IMR-90 (cell line): ENCODE measurements at regions not wholly inside any gene's neighbourhood (a gene's known extent, or its start where the extent isn't known, plus 50 kb on each side); places are given as distances from the start of the nearest gene placed in this dataset.

ENCODE experiments used
- ATAC-seq: fragments of 200-7000 bp; cut with Tn5 transposase; 2 replicates; pipeline ENCODE4 v1.9.1; 2020; ENCODE audit warnings: low read depth, mild to moderate bottlenecking, moderate library complexity
- BruUV-seq: library from RNA; stranded (reverse); fragments of 400-500 nt; replicated peaks from 2 replicates; lab custom pipeline; 2021; lab: Mats Ljungman, UMichigan
- CTCF ChIA-PET: fragments of 300-600 bp; formaldehyde crosslinking; extraction: SDS; loops from one replicate; lab custom pipeline; 2021; ENCODE audit warnings: antibody characterized with exemption; lab: Yijun Ruan, JAX
- POLR2A ChIA-PET: fragments of 300-600 bp; sonication (Branson Sonifier 250); formaldehyde crosslinking; loops from one replicate; lab custom pipeline; 2022; ENCODE audit warnings: antibody characterized with exemption; ENCODE audit not compliant: unreplicated experiment; lab: Charles Lee
- DNase-seq: peaks from one replicate; pipeline ENCODE4 v3.0.0; 2013
- H2AFZ ChIP-seq: replicated peaks from 2 replicates; pipeline ENCODE3; 2013; ENCODE audit warnings: low read length, mild to moderate bottlenecking; ENCODE audit not compliant: poor library complexity
- H2AK5ac ChIP-seq: 2 replicates; pipeline ENCODE4 v1.6.1; 2013; ENCODE audit warnings: low read depth, low read length, inconsistent platforms
- H2AK9ac ChIP-seq: replicated peaks from 2 replicates; pipeline ENCODE3; 2013; ENCODE audit warnings: mild to moderate bottlenecking, low read depth, low read length, moderate library complexity; ENCODE audit not compliant: poor library complexity
- H2BK120ac ChIP-seq: 2 replicates; pipeline ENCODE4 v1.6.1; 2013; ENCODE audit warnings: low read depth, low read length, inconsistent platforms
- H2BK15ac ChIP-seq: 3 replicates; pipeline ENCODE4 v1.6.1; 2013; ENCODE audit warnings: low read depth, low read length, inconsistent platforms
- H2BK20ac ChIP-seq: 2 replicates; pipeline ENCODE4 v1.6.1; 2013; ENCODE audit warnings: low read depth, mild to moderate bottlenecking, inconsistent platforms, low read length, moderate library complexity
- H2BK5ac ChIP-seq: 2 replicates; pipeline ENCODE4 v1.6.1; 2013; ENCODE audit warnings: mild to moderate bottlenecking, low read depth, low read length, inconsistent platforms; ENCODE audit not compliant: poor library complexity, severe bottlenecking
- H3K14ac ChIP-seq: replicated peaks from 2 replicates; pipeline ENCODE4 v1.6.1; 2013; ENCODE audit warnings: low read depth, low read length, inconsistent platforms
- H3K18ac ChIP-seq: 2 replicates; pipeline ENCODE4 v1.6.1; 2013; ENCODE audit warnings: low read depth, low read length, control low read depth
- H3K23ac ChIP-seq: 2 replicates; pipeline ENCODE4 v1.6.1; 2013; ENCODE audit warnings: low read depth, low read length, inconsistent platforms
- H3K27ac ChIP-seq: 2 replicates; pipeline ENCODE4 v1.5.1; 2013; ENCODE audit warnings: mild to moderate bottlenecking, control low read depth, low read length; ENCODE audit not compliant: insufficient read depth
- H3K27me3 ChIP-seq: 2 replicates; pipeline ENCODE4 v1.6.1; 2013; ENCODE audit warnings: low read length; ENCODE audit not compliant: control insufficient read depth, insufficient read depth
- H3K36me3 ChIP-seq: 2 replicates; pipeline ENCODE4 v1.6.1; 2013; ENCODE audit warnings: low read length, mixed read lengths; ENCODE audit not compliant: control insufficient read depth, insufficient read depth
- H3K4ac ChIP-seq: 2 replicates; pipeline ENCODE4 v1.6.1; 2013; ENCODE audit warnings: low read depth, low read length, inconsistent platforms
- H3K4me1 ChIP-seq: 2 replicates; pipeline ENCODE4 v1.6.1; 2013; ENCODE audit warnings: low read length, mixed read lengths; ENCODE audit not compliant: control insufficient read depth, insufficient read depth
- H3K4me2 ChIP-seq: 2 replicates; pipeline ENCODE4 v1.6.1; 2013; ENCODE audit warnings: low read depth, mild to moderate bottlenecking, control low read depth, low read length, moderate library complexity
- H3K4me3 ChIP-seq: 2 replicates; pipeline ENCODE4 v1.5.1; 2013; ENCODE audit warnings: low read depth, mild to moderate bottlenecking, control low read depth, low read length, moderate library complexity; ENCODE audit not compliant: insufficient read depth
- H3K56ac ChIP-seq: 2 replicates; pipeline ENCODE4 v1.6.1; 2013; ENCODE audit warnings: low read length, inconsistent platforms; ENCODE audit not compliant: insufficient read depth; ENCODE audit errors: extremely low read depth
- H3K79me1 ChIP-seq, 2 experiments: 2 replicates each; pipeline ENCODE4 v1.6.1; 2013; ENCODE audit warnings: low read length in 2 of 2, inconsistent platforms in 1 of 2, low read depth in 1 of 2
- H3K9ac ChIP-seq: 2 replicates; pipeline ENCODE4 v1.6.1; 2013; ENCODE audit warnings: low read depth, low read length, control low read depth
- H3K9me1 ChIP-seq: 2 replicates; pipeline ENCODE4 v1.6.1; 2013; ENCODE audit warnings: low read length, inconsistent platforms; ENCODE audit not compliant: insufficient read depth
- H3K9me3 ChIP-seq: 2 replicates; pipeline ENCODE4 v1.6.1; 2013; ENCODE audit warnings: low read length; ENCODE audit not compliant: control insufficient read depth, insufficient read depth
- H4K20me1 ChIP-seq: 2 replicates; pipeline ENCODE4 v1.6.1; 2013; ENCODE audit warnings: low read length, inconsistent platforms; ENCODE audit not compliant: insufficient read depth
- H4K5ac ChIP-seq: 2 replicates; pipeline ENCODE4 v1.6.1; 2013; ENCODE audit warnings: mild to moderate bottlenecking, low read depth, low read length, control low read depth
- H4K8ac ChIP-seq, 2 experiments: 2 replicates each; pipeline ENCODE4 v1.6.1; 2013; ENCODE audit warnings: low read depth in 2 of 2, low read length in 2 of 2, control low read depth in 1 of 2, inconsistent platforms in 1 of 2
- H4K91ac ChIP-seq: 2 replicates; pipeline ENCODE4 v1.6.1; 2013; ENCODE audit warnings: low read depth, low read length, inconsistent platforms; ENCODE audit not compliant: insufficient read depth
- CEBPB ChIP-seq: IDR thresholded peaks from 2 replicates; pipeline ENCODE4 v1.6.1; 2012; ENCODE audit warnings: low read depth, low read length, improper control_type of control experiment
- CHD1 ChIP-seq: IDR thresholded peaks from 2 replicates; pipeline ENCODE4 v1.6.1; 2012; ENCODE audit warnings: low read depth, low read length, improper control_type of control experiment
- CTCF ChIP-seq: conservative IDR thresholded peaks from 2 replicates; pipeline ENCODE4 v1.5.1; 2012; ENCODE audit warnings: mild to moderate bottlenecking, low read depth, low read length, improper control_type of control experiment
- ELK1 ChIP-seq: fragments of 150-350 bp; IDR thresholded peaks from 2 replicates; pipeline ENCODE4 v1.6.1; 2016; ENCODE audit warnings: low read depth, mild to moderate bottlenecking, low read length, moderate library complexity, borderline replicate concordance
- MAFK ChIP-seq: IDR thresholded peaks from 2 replicates; pipeline ENCODE4 v1.6.1; 2012; ENCODE audit warnings: low read depth, low read length, improper control_type of control experiment
- MXI1 ChIP-seq: IDR thresholded peaks from 2 replicates; pipeline ENCODE4 v1.6.1; 2012; ENCODE audit warnings: low read depth, mild to moderate bottlenecking, low read length, moderate library complexity, borderline replicate concordance
- POLR2A ChIP-seq: IDR thresholded peaks from 2 replicates; pipeline ENCODE4 v1.6.1; 2012; ENCODE audit warnings: mild to moderate bottlenecking, low read depth, low read length
- RCOR1 ChIP-seq: IDR thresholded peaks from 2 replicates; pipeline ENCODE4 v1.6.1; 2012; ENCODE audit warnings: mild to moderate bottlenecking, low read length, improper control_type of control experiment; ENCODE audit not compliant: insufficient replicate concordance
- RFX5 ChIP-seq: IDR thresholded peaks from 2 replicates; pipeline ENCODE4 v1.8.0; 2012; ENCODE audit warnings: low read depth, mild to moderate bottlenecking, low read length, moderate library complexity
- USF2 ChIP-seq: fragments of 150-350 bp; IDR thresholded peaks from 2 replicates; pipeline ENCODE4 v1.6.1; 2017; ENCODE audit warnings: mild to moderate bottlenecking, antibody characterized with exemption, low read length, low read depth
- WGBS, 2 experiments: methylation state at CpG; one replicate each; pipeline versions ENCODE4 v1.1.5 to v1.1.7; 2013; ENCODE audit warnings: missing lambda C conversion rate in 2 of 2; ENCODE audit not compliant: insufficient read length in 1 of 2; ENCODE audit errors: extremely low coverage in 2 of 2; 5-methylcytosine and 5-hydroxymethylcytosine counted together
- dilution Hi-C: fragments of 300-500 bp; cut with HindIII; formaldehyde crosslinking; loops from one replicate; pipeline ENCODE4 v1.14.3; 2018; ENCODE audit warnings: low sequenced_read_pairs; ENCODE audit not compliant: unreplicated experiment
- in situ Hi-C: fragments of 300-500 bp; cut with MboI; formaldehyde crosslinking; loops from 3 replicates; pipeline ENCODE4 v1.14.3; 2019; ENCODE audit warnings: low sequenced_read_pairs, inconsistent platforms, mixed read lengths
- intact Hi-C: fragments of 100-400 bp; cut with micrococcal nuclease; formaldehyde crosslinking; loops from 2 replicates; pipeline ENCODE4 v1.10.0; 2022

- TF ChIP-seq USF2 (no peak), CEBPB (no peak), CHD1 (no peak), RFX5 (no peak), MAFK (no peak), MXI1 (no peak), ELK1 (no peak), CTCF (no peak), POLR2A (no peak), RCOR1 (no peak)
- no peak overlapping the region for H2BK5ac ChIP-seq
- H4K8ac ChIP-seq, result no peak overlapping the region
- no peak overlapping the region for H3K4me3 ChIP-seq
- no peaks in the 10 kb centered on the region for H3K4me1 ChIP-seq
- no peaks in the 10 kb centered on the region for H3K79me1 ChIP-seq
- H2AK9ac ChIP-seq, result no peak overlapping the region
- no peaks in the 10 kb centered on the region for H3K9me3 ChIP-seq
- no peak overlapping the region for H2AFZ ChIP-seq
- H3K27me3 ChIP-seq, result no peaks in the 10 kb centered on the region; the same call in 1 of the 2 replicates
- DNase-seq (no peak), ATAC-seq (no peak)
- no peak overlapping the region for H3K14ac ChIP-seq
- no peak overlapping the region for H3K18ac ChIP-seq
- H3K9ac ChIP-seq, result no peak overlapping the region
- no peak overlapping the region for H2BK15ac ChIP-seq
- no peaks in the 10 kb centered on the region for H3K9me1 ChIP-seq
- H3K23ac ChIP-seq, result no peak overlapping the region
- H3K56ac ChIP-seq, result no peak overlapping the region
- no peak overlapping the region for H2BK120ac ChIP-seq
- no peaks in the 10 kb centered on the region for H3K36me3 ChIP-seq
- intact Hi-C loops (no loop called here), in situ Hi-C loops (no loop called here), dilution Hi-C loops (no loop called here)
- 39% methylated on average over 5 of the region's 12 CpGs; no CpG with 5 or more reads in 1 of the 2 experiments for WGBS, 2 experiments
- no peak overlapping the region for H3K4me2 ChIP-seq
- ChIA-PET CTCF (no interaction called here), POLR2A (no interaction called here)
- H4K5ac ChIP-seq, result no peak overlapping the region
- H2AK5ac ChIP-seq, result no peak overlapping the region
- H3K27ac ChIP-seq, result no peak overlapping the region
- H4K20me1 ChIP-seq, result no peaks in the 10 kb centered on the region
- no TSS peak for BruUV-seq
- H4K91ac ChIP-seq, result no peak overlapping the region
- H2BK20ac ChIP-seq, result no peak overlapping the region
- H3K4ac ChIP-seq, result no peak overlapping the region
Measured at GRCh38 chr20:47906348-47906660, 121.0 kb upstream of the SULF2 start.
